ENCODE measurements at regions not wholly inside any gene's neighbourhood (a gene's known extent, or its start where the extent isn't known, plus 50 kb on each side); places are given as distances from the start of the nearest gene placed in this dataset.

DNA sequence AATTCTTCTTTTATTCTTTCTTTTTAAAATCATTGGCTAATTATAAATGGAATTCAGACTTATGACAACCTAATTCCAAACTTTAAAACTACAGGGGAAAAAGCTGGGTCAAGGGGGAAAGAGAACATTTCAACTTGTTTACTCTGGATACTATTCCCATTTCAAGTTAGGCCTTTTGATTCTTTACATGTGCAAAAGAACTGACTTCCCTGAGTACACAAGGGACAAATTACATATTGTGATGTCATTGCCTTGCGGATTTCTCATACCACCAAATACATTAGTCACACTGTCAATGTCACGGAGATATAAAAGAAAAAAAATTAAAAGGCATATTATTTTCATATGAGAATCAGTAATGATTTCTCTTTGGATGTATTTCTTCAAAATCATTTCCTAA, 96.5 kb upstream of the TBX18 start:
- Histone ChIP-seq H2BK12ac (ENCODE audit: insufficient read length, low read depth, low read length) (no peak overlapping the region), H2AK5ac (ENCODE audit: insufficient read length, low read length) (no peak overlapping the region), H3K18ac (ENCODE audit: insufficient read length, low read depth, low read length) (no peak overlapping the region), H3K79me1 (ENCODE audit: insufficient read depth, low read depth, low read length, poor library complexity, severe bottlenecking) (no peaks in the 10 kb centered on the region), H3T11ph (ENCODE audit: low read length) (no peak overlapping the region), H3K23ac (ENCODE audit: insufficient read length, low read depth, low read length) (no peak overlapping the region), H3K14ac (ENCODE audit: insufficient read depth, low read length) (no peak overlapping the region), H2BK20ac (ENCODE audit: low read depth, low read length, poor library complexity, severe bottlenecking) (no peak overlapping the region), H3K56ac (ENCODE audit: insufficient read length, low read depth, low read length) (no peak overlapping the region), H3K27ac (ENCODE audit: insufficient read length, low read depth, low read length) (no peak overlapping the region), H3K23me2 (ENCODE audit: insufficient read length, low read depth, low read length, poor library complexity, severe bottlenecking) (no peaks in the 10 kb centered on the region), H3K4me2 (ENCODE audit: insufficient read depth, insufficient read length, low read length) (no peak overlapping the region), H3K79me2 (ENCODE audit: insufficient read depth, low read length) (no peaks in the 10 kb centered on the region), H4K20me1 (ENCODE audit: control insufficient read depth, insufficient read depth, insufficient read length) (no peaks in the 10 kb centered on the region), H2AFZ (ENCODE audit: low read length) (no peak overlapping the region), H4K91ac (ENCODE audit: insufficient read length, low read depth, low read length) (no peak overlapping the region), H3K27me3 (ENCODE audit: insufficient read depth, low read length) (no peaks in the 10 kb centered on the region), H3K9ac (ENCODE audit: extremely low read depth, insufficient read length, low read length) (no peak overlapping the region), H3K9me3 (ENCODE audit: control insufficient read depth, low read depth, low read length) (no peaks in the 10 kb centered on the region), H3K4me1 (ENCODE audit: insufficient read depth, low read length) (no peaks in the 10 kb centered on the region), H4K5ac (ENCODE audit: insufficient read length, low read depth, low read length) (no peak overlapping the region), H2BK5ac (ENCODE audit: insufficient read length, low read length) (no peak overlapping the region), H3K4ac (ENCODE audit: low read depth, low read length) (no peak overlapping the region), H4K8ac (replicated peaks; ENCODE audit: insufficient read length, low read depth, low read length) (no peak overlapping the region), H2BK15ac (ENCODE audit: low read depth, low read length) (no peak overlapping the region), H2BK120ac (ENCODE audit: low read depth, low read length, poor library complexity, severe bottlenecking) (no peak overlapping the region)
- no peaks in the 10 kb centered on the region for H3K27me3 Mint-ChIP-seq (ENCODE audit: low read depth)
- no peak for DNase-seq
- H3K9me3 Mint-ChIP-seq: no peaks in the 10 kb centered on the region
- no peaks in the 10 kb centered on the region for H3K36me3 Mint-ChIP-seq (ENCODE audit: insufficient read depth in 1 of 3, low read depth in 3 of 3)
- no peak overlapping the region for H3K4me3 Mint-ChIP-seq
- no peak overlapping the region for H3K27ac Mint-ChIP-seq
- no CpG with 5 or more reads among the region's 2 CpGs for WGBS (ENCODE audit: extremely low coverage, insufficient read length, low lambda C conversion rate)
- TF ChIP-seq, protein P1, sequence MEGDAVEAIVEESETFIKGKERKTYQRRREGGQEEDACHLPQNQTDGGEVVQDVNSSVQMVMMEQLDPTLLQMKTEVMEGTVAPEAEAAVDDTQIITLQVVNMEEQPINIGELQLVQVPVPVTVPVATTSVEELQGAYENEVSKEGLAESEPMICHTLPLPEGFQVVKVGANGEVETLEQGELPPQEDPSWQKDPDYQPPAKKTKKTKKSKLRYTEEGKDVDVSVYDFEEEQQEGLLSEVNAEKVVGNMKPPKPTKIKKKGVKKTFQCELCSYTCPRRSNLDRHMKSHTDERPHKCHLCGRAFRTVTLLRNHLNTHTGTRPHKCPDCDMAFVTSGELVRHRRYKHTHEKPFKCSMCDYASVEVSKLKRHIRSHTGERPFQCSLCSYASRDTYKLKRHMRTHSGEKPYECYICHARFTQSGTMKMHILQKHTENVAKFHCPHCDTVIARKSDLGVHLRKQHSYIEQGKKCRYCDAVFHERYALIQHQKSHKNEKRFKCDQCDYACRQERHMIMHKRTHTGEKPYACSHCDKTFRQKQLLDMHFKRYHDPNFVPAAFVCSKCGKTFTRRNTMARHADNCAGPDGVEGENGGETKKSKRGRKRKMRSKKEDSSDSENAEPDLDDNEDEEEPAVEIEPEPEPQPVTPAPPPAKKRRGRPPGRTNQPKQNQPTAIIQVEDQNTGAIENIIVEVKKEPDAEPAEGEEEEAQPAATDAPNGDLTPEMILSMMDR (conservative IDR thresholded peaks at IDR 0.05): no peak
- H3K4me1 Mint-ChIP-seq: peaks cover 3 to 5% of the 10 kb centered on the region in 2 experiments; a peak in 1 of 4 replicates

All from H9 (cell line).